Glutamatergic neuron (in vitro differentiated cells): ENCODE measurements at regions not wholly inside any gene's neighbourhood (a gene's known extent, or its start where the extent isn't known, plus 50 kb on each side); places are given as distances from the start of the nearest gene placed in this dataset.

Experiments used
- DNase-seq: peaks from one replicate; pipeline ENCODE4 v3.0.0; 2022
- H3K27ac Mint-ChIP-seq: one replicate; pipeline ENCODE4 v1.8.0; 2020; ENCODE audit warnings: mild to moderate bottlenecking, mixed read lengths, inconsistent platforms; ENCODE audit not compliant: unreplicated experiment
- H3K27me3 Mint-ChIP-seq: one replicate; pipeline ENCODE4 v1.8.0; 2020; ENCODE audit warnings: mild to moderate bottlenecking, moderate library complexity, mixed read lengths, inconsistent platforms; ENCODE audit not compliant: unreplicated experiment
- H3K36me3 Mint-ChIP-seq: one replicate; pipeline ENCODE4 v1.8.0; 2020; ENCODE audit warnings: mild to moderate bottlenecking, mixed read lengths, inconsistent platforms; ENCODE audit not compliant: unreplicated experiment
- H3K4me1 Mint-ChIP-seq: one replicate; pipeline ENCODE4 v1.8.0; 2020; ENCODE audit warnings: mild to moderate bottlenecking, low read depth, mixed read lengths, inconsistent platforms; ENCODE audit not compliant: unreplicated experiment
- H3K4me3 Mint-ChIP-seq: one replicate; pipeline ENCODE4 v1.8.0; 2020; ENCODE audit warnings: mild to moderate bottlenecking, mixed read lengths, inconsistent platforms; ENCODE audit not compliant: unreplicated experiment
- H3K9me3 Mint-ChIP-seq: one replicate; pipeline ENCODE4 v1.8.0; 2020; ENCODE audit warnings: mild to moderate bottlenecking, moderate library complexity, mixed read lengths, inconsistent platforms; ENCODE audit not compliant: unreplicated experiment
- TF ChIP-seq, protein P1 (sequence below): fragments of 200-600 bp; sonication (generic); IDR thresholded peaks from one replicate; pipeline ENCODE4 v1.5.0; 2021; ENCODE audit not compliant: partially characterized antibody, unreplicated experiment

- no peaks in the 10 kb centered on the region for H3K4me1 Mint-ChIP-seq
- peaks cover 1% of the 10 kb centered on the region for H3K9me3 Mint-ChIP-seq
- TF ChIP-seq, protein P1, sequence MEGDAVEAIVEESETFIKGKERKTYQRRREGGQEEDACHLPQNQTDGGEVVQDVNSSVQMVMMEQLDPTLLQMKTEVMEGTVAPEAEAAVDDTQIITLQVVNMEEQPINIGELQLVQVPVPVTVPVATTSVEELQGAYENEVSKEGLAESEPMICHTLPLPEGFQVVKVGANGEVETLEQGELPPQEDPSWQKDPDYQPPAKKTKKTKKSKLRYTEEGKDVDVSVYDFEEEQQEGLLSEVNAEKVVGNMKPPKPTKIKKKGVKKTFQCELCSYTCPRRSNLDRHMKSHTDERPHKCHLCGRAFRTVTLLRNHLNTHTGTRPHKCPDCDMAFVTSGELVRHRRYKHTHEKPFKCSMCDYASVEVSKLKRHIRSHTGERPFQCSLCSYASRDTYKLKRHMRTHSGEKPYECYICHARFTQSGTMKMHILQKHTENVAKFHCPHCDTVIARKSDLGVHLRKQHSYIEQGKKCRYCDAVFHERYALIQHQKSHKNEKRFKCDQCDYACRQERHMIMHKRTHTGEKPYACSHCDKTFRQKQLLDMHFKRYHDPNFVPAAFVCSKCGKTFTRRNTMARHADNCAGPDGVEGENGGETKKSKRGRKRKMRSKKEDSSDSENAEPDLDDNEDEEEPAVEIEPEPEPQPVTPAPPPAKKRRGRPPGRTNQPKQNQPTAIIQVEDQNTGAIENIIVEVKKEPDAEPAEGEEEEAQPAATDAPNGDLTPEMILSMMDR = no peak
- H3K27ac Mint-ChIP-seq = no peak overlapping the region
- peaks cover 2% of the 10 kb centered on the region for H3K27me3 Mint-ChIP-seq
- H3K36me3 Mint-ChIP-seq = no peaks in the 10 kb centered on the region
- H3K4me3 Mint-ChIP-seq = no peak overlapping the region
- no peak for DNase-seq
Measured at GRCh38 chr9:18051638-18052037, 422.3 kb upstream of the ADAMTSL1 start.

DNA sequence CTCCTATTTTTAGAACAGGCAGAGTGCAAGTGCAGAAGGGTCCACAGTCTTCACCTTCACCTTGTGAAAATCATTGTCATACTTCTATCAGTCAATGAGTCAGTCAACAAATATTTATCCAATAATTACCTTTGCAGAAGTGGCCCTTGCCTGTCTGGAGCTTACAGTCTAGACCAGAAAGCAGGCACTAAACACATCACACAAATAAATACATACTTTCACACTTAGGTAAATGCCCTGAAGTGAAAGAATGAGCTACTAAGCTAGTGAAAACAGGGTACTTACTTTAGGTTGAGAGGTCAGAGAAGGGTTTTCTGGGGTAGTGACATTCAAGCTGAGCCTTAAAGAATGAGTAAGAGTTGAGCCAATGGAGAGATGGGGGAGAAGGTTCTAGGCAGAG, 421.9 kb upstream of the ADAMTSL1 start:
- Mint-ChIP-seq H3K9me3 (peaks cover 1% of the 10 kb centered on the region), H3K27me3 (peaks cover 2% of the 10 kb centered on the region), H3K27ac (no peak overlapping the region), H3K4me3 (no peak overlapping the region), H3K4me1 (no peaks in the 10 kb centered on the region), H3K36me3 (no peaks in the 10 kb centered on the region)
- DNase-seq = no peak
- TF ChIP-seq, protein P1 = no peak

- Mint-ChIP-seq H3K4me1 (no peaks in the 10 kb centered on the region), H3K27me3 (peaks cover 2% of the 10 kb centered on the region), H3K4me3 (no peak overlapping the region), H3K27ac (no peak overlapping the region), H3K36me3 (no peaks in the 10 kb centered on the region), H3K9me3 (peaks cover 1% of the 10 kb centered on the region)
- DNase-seq = no peak
- TF ChIP-seq, protein P1 = no peak
Measured at GRCh38 chr9:18056269-18056992, 417.5 kb upstream of the ADAMTSL1 start.

GRCh38 chr9:18056993-18057369, 417.0 kb upstream of the ADAMTSL1 start:
- H3K9me3 Mint-ChIP-seq = peaks cover 1% of the 10 kb centered on the region
- H3K27ac Mint-ChIP-seq = no peak overlapping the region
- no peak overlapping the region for H3K4me3 Mint-ChIP-seq
- no peaks in the 10 kb centered on the region for H3K27me3 Mint-ChIP-seq
- DNase-seq = no peak
- no peaks in the 10 kb centered on the region for H3K36me3 Mint-ChIP-seq
- H3K4me1 Mint-ChIP-seq = no peaks in the 10 kb centered on the region
- TF ChIP-seq, protein P1 = no peak

DNA sequence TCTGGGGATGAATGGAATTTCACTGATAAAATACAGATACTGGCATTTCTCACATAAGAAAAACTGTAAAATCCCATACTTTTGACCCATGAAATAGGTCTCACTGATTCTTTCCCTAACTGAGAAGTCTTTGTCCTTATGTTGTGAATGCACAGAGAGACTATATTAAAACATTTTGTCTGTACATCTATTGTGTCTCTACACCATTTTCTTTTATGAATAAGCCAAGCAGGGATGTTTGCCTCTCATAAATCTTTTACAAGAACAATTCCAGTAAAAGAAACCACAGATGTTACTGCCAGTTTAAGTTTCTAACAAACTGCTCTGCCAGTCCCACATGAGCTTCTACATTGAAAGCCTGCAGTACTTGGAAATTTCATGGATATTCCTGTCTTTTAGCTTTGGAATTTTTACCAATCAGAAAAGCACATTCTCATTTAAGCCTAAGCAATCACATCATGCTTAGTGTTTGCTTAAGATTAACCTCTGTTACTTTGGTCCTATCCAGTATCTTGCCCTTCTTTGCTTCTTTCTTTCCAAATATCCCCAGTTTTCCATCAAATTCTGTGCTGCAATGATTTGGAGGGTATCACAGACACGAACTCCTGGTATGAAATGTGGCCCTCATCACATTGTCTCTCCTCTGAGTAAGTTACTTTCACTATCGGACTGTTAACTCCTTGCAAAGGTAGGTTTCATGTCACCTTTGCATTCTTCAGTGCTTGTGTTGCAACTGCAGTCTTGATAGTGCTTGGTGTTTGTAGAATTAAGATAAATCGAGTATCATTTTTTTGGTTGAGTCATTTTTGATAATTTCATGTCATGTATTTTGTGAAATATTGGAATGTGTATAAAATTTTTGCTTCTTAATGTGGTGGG, 415.1 kb upstream of the ADAMTSL1 start:
- H3K4me1 Mint-ChIP-seq = no peaks in the 10 kb centered on the region

More for the DNA sequence above, 415.1 kb upstream of the ADAMTSL1 start:
- no peak overlapping the region for H3K4me3 Mint-ChIP-seq
- no peak overlapping the region for H3K27ac Mint-ChIP-seq
- no peaks in the 10 kb centered on the region for H3K9me3 Mint-ChIP-seq
- TF ChIP-seq, protein P1 = no peak
- no peak for DNase-seq
- H3K36me3 Mint-ChIP-seq = no peaks in the 10 kb centered on the region
- no peaks in the 10 kb centered on the region for H3K27me3 Mint-ChIP-seq
